ENCODE measurements at regions not wholly inside any gene's neighbourhood (a gene's known extent, or its start where the extent isn't known, plus 50 kb on each side); places are given as distances from the start of the nearest gene placed in this dataset.

- intact Hi-C loops (cut with micrococcal nuclease) = no loop called here
- Mint-ChIP-seq H3K9me3 (no peaks in the 10 kb centered on the region), H3K4me3 (no peak overlapping the region), H3K27ac (no peak overlapping the region), H3K36me3 (ENCODE audit: low read depth) (no peaks in the 10 kb centered on the region), H3K4me1 (ENCODE audit: low read depth) (no peaks in the 10 kb centered on the region), H3K27me3 (ENCODE audit: low read depth) (peaks cover 13% of the 10 kb centered on the region)
- CTCF ChIA-PET = interaction anchor here (1.1 to 1.2 kb wide), 3 partner anchors 14 to 84 kb away, joined by 3 to 7 read pairs (median 3); no protein-coding TSS in a partner anchor
- DNase-seq = no peak
Measured at GRCh38 chr16:87552072-87552718, 50.1 kb upstream of the JPH3 start.

GRCh38 chr16:87551487-87551886, 50.8 kb upstream of the JPH3 start:
- Mint-ChIP-seq H3K4me1 (ENCODE audit: low read depth) (no peaks in the 10 kb centered on the region), H3K4me3 (no peak overlapping the region), H3K36me3 (ENCODE audit: low read depth) (no peaks in the 10 kb centered on the region), H3K27ac (no peak overlapping the region), H3K9me3 (no peaks in the 10 kb centered on the region), H3K27me3 (ENCODE audit: low read depth) (peaks cover 14% of the 10 kb centered on the region)
- CTCF ChIA-PET = interaction anchor here (1.6 kb wide), 1 partner anchor 85 kb away, joined by 7 read pairs; no protein-coding TSS in a partner anchor
- no peak for DNase-seq
- intact Hi-C loops (cut with micrococcal nuclease) = loop anchor here (2.0 kb wide), 1 partner anchor 217 kb away; no protein-coding TSS in a partner anchor

- Mint-ChIP-seq H3K4me3 (no peak overlapping the region), H3K36me3 (ENCODE audit: low read depth) (no peaks in the 10 kb centered on the region), H3K9me3 (no peaks in the 10 kb centered on the region), H3K27ac (no peak overlapping the region), H3K27me3 (ENCODE audit: low read depth) (peaks cover 14% of the 10 kb centered on the region), H3K4me1 (ENCODE audit: low read depth) (no peaks in the 10 kb centered on the region)
- intact Hi-C loops (cut with micrococcal nuclease) = loop anchor here (1.0 to 2.0 kb wide), 2 partner anchors 85 to 218 kb away; no protein-coding TSS in a partner anchor
- DNase-seq = peak; percentile 69
- CTCF ChIA-PET = interaction anchor here (1.6 kb wide), 1 partner anchor 86 kb away, joined by 7 read pairs; no protein-coding TSS in a partner anchor
Measured at GRCh38 chr16:87550495-87550961, 51.8 kb upstream of the JPH3 start.

GRCh38 chr16:87549627-87550494, 52.4 kb upstream of the JPH3 start:
- CTCF ChIA-PET = interaction anchor here (0.6 to 1.6 kb wide), 5 partner anchors 85 to 159 kb away, joined by 3 to 7 read pairs (median 5); no protein-coding TSS in a partner anchor
- DNase-seq = no peak
- no peaks in the 10 kb centered on the region for H3K9me3 Mint-ChIP-seq
- no peak overlapping the region for H3K27ac Mint-ChIP-seq
- H3K4me1 Mint-ChIP-seq (ENCODE audit: low read depth) = no peaks in the 10 kb centered on the region
- H3K4me3 Mint-ChIP-seq = no peak overlapping the region
- intact Hi-C loops (cut with micrococcal nuclease) = loop anchor here (1.0 to 2.0 kb wide), 2 partner anchors 85 to 219 kb away; no protein-coding TSS in a partner anchor
- peaks cover 14% of the 10 kb centered on the region for H3K27me3 Mint-ChIP-seq (ENCODE audit: low read depth)
- no peaks in the 10 kb centered on the region for H3K36me3 Mint-ChIP-seq (ENCODE audit: low read depth)

GRCh38 chr16:87548046-87548445, 54.3 kb upstream of the JPH3 start:
- DNase-seq = no peak
- no peak overlapping the region for H3K4me3 Mint-ChIP-seq
- no peaks in the 10 kb centered on the region for H3K9me3 Mint-ChIP-seq
- H3K27ac Mint-ChIP-seq = no peak overlapping the region
- peaks cover 14% of the 10 kb centered on the region for H3K27me3 Mint-ChIP-seq (ENCODE audit: low read depth)
- intact Hi-C loops (cut with micrococcal nuclease) = no loop called here
- H3K4me1 Mint-ChIP-seq (ENCODE audit: low read depth) = peaks cover 8% of the 10 kb centered on the region
- no peaks in the 10 kb centered on the region for H3K36me3 Mint-ChIP-seq (ENCODE audit: low read depth)
- CTCF ChIA-PET = interaction anchor here (1.3 kb wide), 1 partner anchor 88 kb away, joined by 8 read pairs; no protein-coding TSS in a partner anchor

- DNase-seq = peak; percentile 54
- peaks cover 8% of the 10 kb centered on the region for H3K4me1 Mint-ChIP-seq (ENCODE audit: low read depth)
- no peak overlapping the region for H3K4me3 Mint-ChIP-seq
- CTCF ChIA-PET = no interaction called here
- no peaks in the 10 kb centered on the region for H3K9me3 Mint-ChIP-seq
- intact Hi-C loops (cut with micrococcal nuclease) = loop anchor here (2.0 to 5.0 kb wide), 2 partner anchors 127 to 151 kb away; partner anchors contain the start of gene MAP1LC3B
- no peaks in the 10 kb centered on the region for H3K36me3 Mint-ChIP-seq (ENCODE audit: low read depth)
- no peak overlapping the region for H3K27ac Mint-ChIP-seq
- peaks cover 26% of the 10 kb centered on the region for H3K27me3 Mint-ChIP-seq (ENCODE audit: low read depth)
Measured at GRCh38 chr16:87543436-87544191, 50.8 kb upstream of the ZCCHC14 start.

GRCh38 chr16:87542531-87543102, 49.8 kb upstream of the ZCCHC14 start:
- Mint-ChIP-seq H3K27me3 (ENCODE audit: low read depth) (peaks cover 22% of the 10 kb centered on the region), H3K27ac (no peak overlapping the region), H3K4me1 (ENCODE audit: low read depth) (peaks cover 12% of the 10 kb centered on the region), H3K36me3 (ENCODE audit: low read depth) (no peaks in the 10 kb centered on the region), H3K4me3 (no peak overlapping the region), H3K9me3 (no peaks in the 10 kb centered on the region)
- intact Hi-C loops (cut with micrococcal nuclease) = loop anchor here (2.0 to 5.0 kb wide), 2 partner anchors 126 to 150 kb away; partner anchors contain the start of gene MAP1LC3B
- no peak for DNase-seq
- CTCF ChIA-PET = interaction anchor here (0.6 to 1.1 kb wide), 2 partner anchors 81 to 126 kb away, joined by 3 to 5 read pairs; no protein-coding TSS in a partner anchor
